HCT116 (cell line): ENCODE measurements at regions not wholly inside any gene's neighbourhood (a gene's known extent, or its start where the extent isn't known, plus 50 kb on each side); places are given as distances from the start of the nearest gene placed in this dataset.

Experiments
- ATAC-seq: fragments of 200-7000 bp; cut with Tn5 transposase; 2 replicates; pipeline ENCODE4 v1.9.1; 2020; ENCODE audit warnings: mild to moderate bottlenecking, moderate library complexity
- BruUV-seq: library from RNA; stranded (reverse); fragments of 400-500 nt; replicated peaks from 2 replicates; lab custom pipeline; 2021; lab: Mats Ljungman, UMichigan
- CTCF ChIA-PET: fragments of 300-600 bp; sonication (Branson Sonifier 250); formaldehyde crosslinking; loops from one replicate; lab custom pipeline; 2021; ENCODE audit warnings: antibody characterized with exemption; lab: Charles Lee
- POLR2A ChIA-PET: fragments of 300-600, 350-600 bp; sonication (Branson Sonifier 250); formaldehyde crosslinking; loops from one replicate; lab custom pipeline; 2021; ENCODE audit warnings: antibody characterized with exemption; lab: Charles Lee
- RAD21 ChIA-PET, 2 experiments: fragments of 300-600 bp; sonication (Branson Sonifier 250); formaldehyde crosslinking; loops; one replicate each; lab custom pipeline; 2023; ENCODE audit warnings: low total read pairs in 2 of 2; ENCODE audit not compliant: uncharacterized antibody in 2 of 2, unreplicated experiment in 2 of 2, low non-redundant PET in 1 of 2; lab: Charles Lee
- DNase-seq: peaks from one replicate; pipeline ENCODE4 v3.0.0-alpha.2; 2010; ENCODE audit warnings: low read depth, low spot score
- H2AFZ ChIP-seq: fragments of 200-600 bp; shearing (Covaris generic), sonication (generic); 2 replicates; pipeline ENCODE4 v1.6.1; 2017; ENCODE audit warnings: low read depth, mixed run types, mixed read lengths, antibody characterized with exemption, low read length; ENCODE audit not compliant: poor library complexity, severe bottlenecking
- H3K27ac ChIP-seq: 2 replicates; pipeline ENCODE4 v1.5.1; 2012; ENCODE audit warnings: low read depth, low read length
- H3K27me3 ChIP-seq: fragments of 200-600 bp; sonication (generic); 2 replicates; pipeline ENCODE4 v1.6.1; 2016; ENCODE audit warnings: mixed run types, low read length, mixed read lengths; ENCODE audit not compliant: insufficient read depth
- H3K36me3 ChIP-seq, 2 experiments: fragments of 200-500 bp in 1 of 2; fragments of 200-600 bp in 1 of 2; sonication (Bioruptor generic) in 1 of 2; sonication (generic) in 1 of 2; 2 replicates each; pipeline versions ENCODE4 v1.5.1 to v1.6.1; 2014 to 2016; ENCODE audit warnings: low read length in 2 of 2, inconsistent platforms in 1 of 2, mixed read lengths in 1 of 2, mixed run types in 1 of 2; ENCODE audit not compliant: insufficient read depth in 2 of 2, control insufficient read depth in 1 of 2
- H3K4me1 ChIP-seq, 2 experiments: fragments of 200-600 bp in 1 of 2; sonication (generic) in 1 of 2; 2 replicates each; pipeline versions ENCODE4 v1.5.1 to v1.6.1; 2012 to 2017; ENCODE audit warnings: low read length in 2 of 2, inconsistent platforms in 1 of 2, mild to moderate bottlenecking in 1 of 2, mixed read lengths in 1 of 2, mixed run types in 1 of 2, moderate library complexity in 1 of 2; ENCODE audit not compliant: insufficient read depth in 2 of 2, control insufficient read depth in 1 of 2
- H3K4me2 ChIP-seq: fragments of 200-600 bp; sonication (generic); 2 replicates; pipeline ENCODE4 v1.6.1; 2017; ENCODE audit warnings: mixed run types, low read length, mixed read lengths
- H3K4me3 ChIP-seq, 2 experiments: fragments of 200-600 bp in 1 of 2; sonication (generic) in 1 of 2; replicated peaks in 1 of 2; 2 replicates each; pipeline ENCODE4 v1.5.1; 2011 to 2016; ENCODE audit warnings: low read length in 2 of 2, control low read depth in 1 of 2, low read depth in 1 of 2, mild to moderate bottlenecking in 1 of 2, mixed read lengths in 1 of 2, mixed run types in 1 of 2
- H3K79me2 ChIP-seq: fragments of 200-600 bp; sonication (generic); 2 replicates; pipeline ENCODE4 v1.6.1; 2017; ENCODE audit warnings: mild to moderate bottlenecking, mixed run types, low read length, moderate library complexity, mixed read lengths; ENCODE audit not compliant: insufficient read depth
- H3K9ac ChIP-seq: fragments of 200-600 bp; sonication (generic); 2 replicates; pipeline ENCODE4 v1.6.1; 2016; ENCODE audit warnings: low read length, mixed read lengths
- H3K9me2 ChIP-seq: fragments of 200-600 bp; sonication (generic), shearing (Covaris generic); 2 replicates; pipeline ENCODE4 v1.6.1; 2017; ENCODE audit warnings: mixed run types, mild to moderate bottlenecking, moderate library complexity; ENCODE audit not compliant: insufficient read depth
- H3K9me3 ChIP-seq, 2 experiments: fragments of 200-500 bp in 1 of 2; fragments of 200-600 bp in 1 of 2; sonication (Bioruptor generic) in 1 of 2; sonication (generic) in 1 of 2; 2 replicates each; pipeline ENCODE4 v1.6.1; 2014 to 2017; ENCODE audit warnings: low read length in 2 of 2, mixed read lengths in 2 of 2, inconsistent platforms in 1 of 2, low read depth in 1 of 2, mild to moderate bottlenecking in 1 of 2, mixed run types in 1 of 2, moderate library complexity in 1 of 2; ENCODE audit not compliant: control insufficient read depth in 1 of 2, insufficient read depth in 1 of 2
- H4K20me1 ChIP-seq: fragments of 200-600 bp; sonication (generic), shearing (Covaris generic); 2 replicates; pipeline ENCODE4 v1.6.1; 2017; ENCODE audit warnings: mixed run types, mild to moderate bottlenecking, moderate library complexity; ENCODE audit not compliant: insufficient read depth
- CBX3 ChIP-seq: IDR thresholded peaks from 2 replicates; pipeline ENCODE4 v1.6.1; 2012; ENCODE audit warnings: low read depth
- CEBPB ChIP-seq: IDR thresholded peaks from 2 replicates; pipeline ENCODE4 v1.6.1; 2012; ENCODE audit warnings: low read depth
- EGR1 ChIP-seq: IDR thresholded peaks from 2 replicates; pipeline ENCODE4 v1.6.1; 2012; ENCODE audit warnings: low read depth
- ELF1 ChIP-seq: IDR thresholded peaks from 2 replicates; pipeline ENCODE4 v1.6.1; 2012; ENCODE audit warnings: low read depth, borderline replicate concordance
- EZH2 ChIP-seq: fragments of 200-600 bp; sonication (generic); IDR thresholded peaks from 2 replicates; pipeline ENCODE4 v1.6.1; 2017; ENCODE audit warnings: antibody characterized with exemption, mixed run types
- EZH2phosphoT487 ChIP-seq: fragments of 200-600 bp; IDR thresholded peaks from 2 replicates; pipeline ENCODE4 v1.6.1; 2018; ENCODE audit warnings: antibody characterized with exemption, borderline replicate concordance
- FOSL1 ChIP-seq: IDR thresholded peaks from 2 replicates; pipeline ENCODE4 v1.6.1; 2012; ENCODE audit warnings: low read depth
- JUND ChIP-seq: IDR thresholded peaks from 2 replicates; pipeline ENCODE4 v1.6.1; 2012
- MAX ChIP-seq: IDR thresholded peaks from 2 replicates; pipeline ENCODE4 v1.6.1; 2012
- POLR2AphosphoS5 ChIP-seq: IDR thresholded peaks from 2 replicates; pipeline ENCODE4 v1.6.1; 2011; ENCODE audit warnings: mild to moderate bottlenecking, low read depth, low read length, moderate library complexity
- RAD21 ChIP-seq: IDR thresholded peaks from 2 replicates; pipeline ENCODE4 v1.6.1; 2012; ENCODE audit warnings: low read depth, mild to moderate bottlenecking
- SIN3A ChIP-seq: IDR thresholded peaks from 2 replicates; pipeline ENCODE4 v1.6.1; 2012; ENCODE audit warnings: low read depth
- SP1 ChIP-seq: IDR thresholded peaks from 2 replicates; pipeline ENCODE4 v1.6.1; 2012; ENCODE audit warnings: low read depth
- SRF ChIP-seq: IDR thresholded peaks from 2 replicates; pipeline ENCODE4 v1.6.1; 2012; ENCODE audit warnings: low read depth
- TCF7L2 ChIP-seq: IDR thresholded peaks from 2 replicates; pipeline ENCODE4 v1.7.0; 2011; ENCODE audit warnings: borderline replicate concordance, inconsistent platforms; ENCODE audit not compliant: insufficient read depth, insufficient read length; ENCODE audit errors: extremely low read depth
- YY1 ChIP-seq: IDR thresholded peaks from 2 replicates; pipeline ENCODE4 v1.6.1; 2011; ENCODE audit warnings: low read length, low read depth, moderate library complexity, mild to moderate bottlenecking; ENCODE audit not compliant: insufficient replicate concordance; ENCODE audit errors: extremely low read depth
- ZNF274 ChIP-seq: fragments of 200-500 bp; sonication (Bioruptor generic); IDR thresholded peaks from 2 replicates; pipeline ENCODE4 v1.6.1; 2014; ENCODE audit warnings: mild to moderate bottlenecking, low read depth, low read length, inconsistent platforms
- intact Hi-C: fragments of 100-400 bp; cut with micrococcal nuclease; formaldehyde crosslinking; loops from 2 replicates; pipeline ENCODE4 v1.10.0; 2022
- TF ChIP-seq, protein P1 (sequence below): IDR thresholded peaks from 2 replicates; pipeline ENCODE4 v1.6.1; 2012; ENCODE audit warnings: low read depth

DNA sequence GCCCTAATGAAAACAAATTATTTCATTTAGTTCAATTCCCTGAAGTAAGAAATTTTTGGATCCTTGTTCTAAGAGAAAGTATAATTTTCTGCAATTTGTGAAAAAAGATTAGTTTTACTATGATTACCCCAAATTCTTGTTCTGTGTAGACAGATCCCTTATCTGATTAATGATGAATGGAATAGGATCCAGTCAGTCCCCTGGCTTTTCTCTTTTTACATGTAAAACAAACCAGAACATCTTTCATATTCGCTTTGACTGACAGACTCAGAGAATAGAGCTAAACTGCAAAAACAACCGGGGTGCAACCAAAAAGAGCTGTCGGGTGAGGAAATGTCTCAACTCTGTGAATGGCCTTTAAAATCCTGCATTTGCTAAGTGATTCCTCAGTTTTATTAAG lies 93.4 kb upstream of the VEGFC start:
- no peak overlapping the region for H3K4me2 ChIP-seq
- H3K79me2 ChIP-seq, result no peaks in the 10 kb centered on the region
- H4K20me1 ChIP-seq, result no peaks in the 10 kb centered on the region
- no peaks in the 10 kb centered on the region for H3K9me2 ChIP-seq
- no peak for DNase-seq
- POLR2A ChIA-PET, result no interaction called here
- no TSS peak for BruUV-seq
- no peak for TF ChIP-seq ELF1
- no peak for TF ChIP-seq MAX
- TF ChIP-seq EGR1, result no peak
- no peak for TF ChIP-seq FOSL1
- TF ChIP-seq RAD21, result no peak
- TF ChIP-seq YY1, result no peak
- TF ChIP-seq EZH2, result no peak
- no peak for TF ChIP-seq JUND
- no peak for TF ChIP-seq CEBPB
- no peak for TF ChIP-seq SIN3A
- no peak for TF ChIP-seq SP1
- TF ChIP-seq EZH2phosphoT487, result no peak
- no peak for TF ChIP-seq SRF
- TF ChIP-seq ZNF274, result no peak
- TF ChIP-seq, protein P1, sequence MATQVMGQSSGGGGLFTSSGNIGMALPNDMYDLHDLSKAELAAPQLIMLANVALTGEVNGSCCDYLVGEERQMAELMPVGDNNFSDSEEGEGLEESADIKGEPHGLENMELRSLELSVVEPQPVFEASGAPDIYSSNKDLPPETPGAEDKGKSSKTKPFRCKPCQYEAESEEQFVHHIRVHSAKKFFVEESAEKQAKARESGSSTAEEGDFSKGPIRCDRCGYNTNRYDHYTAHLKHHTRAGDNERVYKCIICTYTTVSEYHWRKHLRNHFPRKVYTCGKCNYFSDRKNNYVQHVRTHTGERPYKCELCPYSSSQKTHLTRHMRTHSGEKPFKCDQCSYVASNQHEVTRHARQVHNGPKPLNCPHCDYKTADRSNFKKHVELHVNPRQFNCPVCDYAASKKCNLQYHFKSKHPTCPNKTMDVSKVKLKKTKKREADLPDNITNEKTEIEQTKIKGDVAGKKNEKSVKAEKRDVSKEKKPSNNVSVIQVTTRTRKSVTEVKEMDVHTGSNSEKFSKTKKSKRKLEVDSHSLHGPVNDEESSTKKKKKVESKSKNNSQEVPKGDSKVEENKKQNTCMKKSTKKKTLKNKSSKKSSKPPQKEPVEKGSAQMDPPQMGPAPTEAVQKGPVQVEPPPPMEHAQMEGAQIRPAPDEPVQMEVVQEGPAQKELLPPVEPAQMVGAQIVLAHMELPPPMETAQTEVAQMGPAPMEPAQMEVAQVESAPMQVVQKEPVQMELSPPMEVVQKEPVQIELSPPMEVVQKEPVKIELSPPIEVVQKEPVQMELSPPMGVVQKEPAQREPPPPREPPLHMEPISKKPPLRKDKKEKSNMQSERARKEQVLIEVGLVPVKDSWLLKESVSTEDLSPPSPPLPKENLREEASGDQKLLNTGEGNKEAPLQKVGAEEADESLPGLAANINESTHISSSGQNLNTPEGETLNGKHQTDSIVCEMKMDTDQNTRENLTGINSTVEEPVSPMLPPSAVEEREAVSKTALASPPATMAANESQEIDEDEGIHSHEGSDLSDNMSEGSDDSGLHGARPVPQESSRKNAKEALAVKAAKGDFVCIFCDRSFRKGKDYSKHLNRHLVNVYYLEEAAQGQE, result no peak
- no peak for TF ChIP-seq POLR2AphosphoS5
- TF ChIP-seq CBX3, result no peak
- TF ChIP-seq TCF7L2, result no peak
- no peaks in the 10 kb centered on the region for H3K9me3 ChIP-seq
- no peak overlapping the region for H3K9ac ChIP-seq
- no peaks in the 10 kb centered on the region for H3K36me3 ChIP-seq
- CTCF ChIA-PET, result no interaction called here
- no peak overlapping the region for H3K27ac ChIP-seq
- H2AFZ ChIP-seq, result no peak overlapping the region
- RAD21 ChIA-PET, result no interaction called here
- H3K4me1 ChIP-seq, result no peaks in the 10 kb centered on the region
- intact Hi-C loops, result no loop called here
- H3K27me3 ChIP-seq, result no peaks in the 10 kb centered on the region
- ATAC-seq, result no peak
- no peak overlapping the region for H3K4me3 ChIP-seq
